Ureter (tissue), 1 donor: ENCODE measurements at regions not wholly inside any gene's neighbourhood (a gene's known extent, or its start where the extent isn't known, plus 50 kb on each side); places are given as distances from the start of the nearest gene placed in this dataset.
"Not testable (repeated sequence)": the region's sequence is repeated elsewhere in the genome, so short reads cannot be mapped to it uniquely, and the experiment has no call there.

Experiments used
- DNase-seq: peaks from one replicate; pipeline ENCODE4 v3.0.0-alpha.2; 2020; ENCODE audit warnings: low spot score
- donor health status: DM: yes; HTN: yes; CAD: no.

DNA sequence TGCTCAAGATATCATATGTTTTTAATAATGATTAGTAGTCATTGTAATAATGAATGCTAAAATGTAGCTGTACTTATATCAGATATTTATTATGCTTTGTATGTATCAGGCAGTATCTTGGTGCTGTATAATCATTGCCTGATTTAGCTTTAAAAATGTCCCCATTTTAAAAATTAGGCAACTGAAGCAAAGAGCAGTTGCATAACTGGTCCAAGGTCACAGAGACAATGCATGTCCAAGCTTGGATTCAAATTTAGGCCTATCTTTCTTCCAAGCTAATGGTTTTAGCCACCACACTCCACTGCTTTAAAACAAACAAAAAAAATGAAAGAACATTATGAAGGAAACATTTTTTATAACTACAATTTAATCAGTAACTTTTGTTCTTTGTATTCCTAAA is 725.8 kb upstream of the RAG2 start:
- DNase-seq: no peak

GRCh38 chr11:37322333-37323194 is 724.5 kb upstream of the RAG2 start:
- DNase-seq: no peak

DNA sequence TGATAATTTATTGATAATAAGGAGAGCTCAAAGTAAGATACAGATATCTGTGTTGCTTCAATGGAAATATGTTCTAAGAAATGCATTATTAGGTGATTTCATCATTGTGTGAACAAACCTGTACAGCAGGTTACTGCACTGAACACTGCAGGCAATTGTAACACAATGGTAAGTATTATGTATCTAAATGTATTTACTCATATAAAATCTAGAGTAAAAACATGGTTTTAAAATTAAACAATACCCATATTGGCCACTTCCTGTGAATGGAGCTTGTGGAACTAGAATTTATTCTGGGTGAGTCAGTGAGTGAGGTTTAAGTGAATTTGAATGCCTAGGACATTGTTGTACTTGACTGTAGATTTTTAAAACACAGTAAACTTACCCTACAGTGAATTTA is 722.9 kb upstream of the RAG2 start:
- DNase-seq: no peak

DNA sequence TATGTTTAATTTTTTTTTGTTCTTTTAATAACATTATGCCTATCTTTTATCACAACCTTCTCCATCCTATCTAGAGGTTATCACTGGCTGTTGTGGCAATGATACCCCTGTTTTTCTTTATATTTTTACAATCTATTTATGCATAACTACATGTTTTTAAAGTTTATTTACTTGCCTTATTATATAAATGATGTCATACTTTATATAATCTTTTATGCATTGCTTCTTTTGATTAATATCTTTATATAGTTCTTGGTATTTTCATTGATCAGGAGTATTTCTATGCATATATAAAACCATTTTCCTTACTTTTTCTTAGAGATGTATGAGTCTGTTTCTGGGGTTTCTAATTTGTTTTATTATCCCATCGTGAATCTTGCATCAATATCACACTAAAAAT is 719.8 kb upstream of the RAG2 start:
- DNase-seq: no peak

DNA sequence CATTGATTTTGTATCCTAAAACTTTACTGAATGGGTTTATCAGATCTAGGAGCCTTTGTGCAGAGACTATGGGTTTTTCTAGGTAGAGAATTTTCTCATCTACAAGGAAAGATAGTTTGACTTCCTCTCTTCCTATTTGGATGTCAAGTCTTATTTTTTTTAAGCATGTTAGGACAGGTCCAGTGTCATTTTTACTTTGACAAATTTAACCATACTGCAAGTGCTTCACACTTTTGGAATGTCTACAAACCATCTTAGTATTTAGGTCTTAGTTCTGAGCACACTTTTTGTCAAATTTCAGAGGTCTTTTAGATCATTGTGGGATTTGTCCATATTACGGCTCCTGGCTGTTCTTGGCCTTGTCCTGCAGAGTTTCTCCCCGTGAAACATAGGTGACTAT is 715.2 kb upstream of the RAG2 start:
- no peak for DNase-seq

- DNase-seq: no peak
These were observed 708.5 kb upstream of the RAG2 start for GRCh38 chr11:37306563-37306962.

- not testable (repeated sequence) for DNase-seq
These were observed 703.4 kb upstream of the RAG2 start for GRCh38 chr11:37301405-37301804.

DNA sequence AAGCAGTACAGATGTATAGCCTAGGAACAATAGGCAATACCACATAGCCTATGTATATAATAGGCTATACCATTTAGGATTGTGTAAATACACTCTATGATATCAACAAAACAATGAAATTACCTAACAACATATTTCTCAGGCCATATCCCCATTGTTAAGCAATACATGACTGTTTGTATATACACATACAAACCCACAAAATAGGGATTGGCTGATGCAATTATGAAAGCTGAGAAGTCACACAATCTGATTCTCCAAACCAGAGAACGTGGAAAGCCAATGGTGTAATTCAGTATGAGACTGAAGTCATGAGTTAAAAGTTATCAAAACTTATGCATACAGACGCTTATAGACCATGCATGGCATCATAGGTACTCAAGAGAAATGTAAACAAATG is 700.1 kb upstream of the RAG2 start:
- no peak for DNase-seq

GRCh38 chr11:37286890-37287289 is 688.9 kb upstream of the RAG2 start:
- DNase-seq: no peak

DNA sequence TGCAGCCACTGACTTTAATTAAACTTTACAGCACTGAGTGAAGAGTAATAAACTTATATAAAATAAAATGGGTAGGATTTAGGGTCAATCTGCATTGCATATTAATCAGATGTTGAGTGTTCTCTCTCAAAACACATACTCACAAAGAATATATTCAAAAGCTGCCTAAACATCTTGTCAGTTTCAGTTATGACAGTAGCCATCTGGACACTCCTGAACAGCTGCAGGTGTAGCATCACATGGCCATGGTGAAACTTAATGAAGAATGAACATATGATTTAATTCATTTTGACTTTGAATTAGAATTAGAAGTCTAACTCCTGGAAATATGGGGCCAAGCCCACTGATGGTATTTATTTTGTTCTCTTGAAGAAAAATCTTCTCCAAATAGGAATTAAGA is 684.3 kb upstream of the RAG2 start:
- no peak for DNase-seq

GRCh38 chr11:37280200-37280599 is 682.2 kb upstream of the RAG2 start:
- DNase-seq: no peak

DNA sequence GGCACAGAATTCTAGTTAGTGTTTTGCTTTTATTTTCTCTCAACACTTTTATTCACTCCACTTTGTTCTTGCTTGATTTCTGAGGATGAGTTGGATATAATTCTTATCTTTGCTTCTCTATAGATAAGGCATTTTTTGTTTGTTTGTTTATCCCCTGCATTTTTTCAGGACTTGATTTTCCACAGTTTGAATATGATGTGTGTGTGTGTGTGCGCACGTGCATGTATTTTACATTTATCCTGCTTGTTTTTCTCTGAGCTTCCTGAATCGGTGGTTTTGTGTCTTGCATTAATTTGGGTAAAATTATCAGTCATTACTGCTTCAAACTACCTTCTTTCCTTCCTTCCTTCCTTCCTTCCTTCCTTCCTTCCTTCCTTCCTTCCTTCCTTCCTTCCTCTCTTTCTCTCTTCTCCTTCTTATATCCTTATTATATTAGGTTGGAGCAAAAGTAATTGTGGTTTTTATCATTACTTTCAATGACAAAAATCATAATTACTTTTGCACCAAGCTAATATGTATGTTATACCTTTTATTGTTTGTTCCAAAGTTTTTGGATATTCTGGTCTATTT is 679.9 kb upstream of the RAG2 start:
- DNase-seq: no peak

- no peak for DNase-seq
These were observed 666.7 kb upstream of the RAG2 start for GRCh38 chr11:37264783-37265182.

- DNase-seq: no peak
These were observed 666.0 kb upstream of the RAG2 start for GRCh38 chr11:37264060-37264459.

DNA sequence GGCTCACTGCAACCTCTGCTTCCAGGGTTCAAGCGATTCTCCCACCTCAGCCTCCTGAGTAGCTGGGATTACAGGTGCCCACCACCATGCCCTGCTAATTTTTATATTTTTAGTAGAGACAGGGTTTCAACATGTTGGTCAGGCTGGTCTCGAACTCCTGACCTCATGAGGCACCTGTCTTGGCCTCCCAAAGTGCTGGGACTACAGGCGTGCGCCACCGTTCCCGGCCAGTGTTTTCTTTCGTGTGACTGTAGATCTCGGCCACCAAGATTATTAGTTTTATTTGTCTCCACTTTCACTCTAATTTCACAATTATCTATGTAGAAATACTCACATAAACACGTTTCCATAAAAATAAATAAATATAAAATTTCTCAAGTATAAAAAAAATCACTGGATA is 665.4 kb upstream of the RAG2 start:
- DNase-seq: not testable (repeated sequence)

GRCh38 chr11:37259734-37260133 is 661.7 kb upstream of the RAG2 start:
- DNase-seq: no peak

DNA sequence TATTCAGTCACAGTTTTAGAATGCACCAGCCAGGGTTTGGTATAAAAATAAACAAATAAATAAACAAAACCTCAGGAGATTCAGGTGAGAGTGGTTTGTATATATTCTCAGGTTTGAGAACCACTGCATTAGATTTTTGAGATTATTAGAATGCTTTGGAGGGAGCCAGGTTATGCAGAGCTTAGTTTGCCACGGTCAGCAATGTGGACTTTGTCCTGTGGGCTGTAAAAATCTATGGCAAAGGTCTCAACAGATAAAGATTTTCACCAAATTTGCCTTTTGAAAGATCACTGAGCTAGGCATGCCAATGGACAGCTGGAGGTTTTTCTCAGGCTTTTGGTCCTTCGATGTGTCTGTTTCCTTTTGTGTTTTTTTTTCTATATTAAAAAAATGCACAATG is 650.1 kb upstream of the RAG2 start:
- no peak for DNase-seq

- not testable (repeated sequence) for DNase-seq
These were observed 648.1 kb upstream of the RAG2 start for GRCh38 chr11:37246092-37246491.

DNA sequence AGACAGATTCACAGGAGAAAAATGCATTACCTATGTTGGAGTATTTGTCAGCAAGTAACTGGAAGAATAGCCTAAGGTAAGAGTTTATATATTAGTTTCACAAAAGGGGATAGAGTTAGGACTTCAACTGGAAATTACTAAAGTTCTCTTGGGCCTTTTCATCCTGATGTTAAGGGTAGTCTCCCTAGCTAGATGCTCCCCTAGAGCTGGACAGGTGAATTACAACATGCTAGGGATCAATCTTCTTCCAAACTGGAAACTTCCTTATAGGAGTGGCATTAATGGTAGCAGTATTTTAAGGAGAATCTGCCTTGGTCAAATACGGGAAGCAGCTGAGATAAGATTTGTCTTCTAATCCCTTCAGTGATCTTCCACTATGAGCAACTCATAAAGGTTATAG is 632.8 kb upstream of the RAG2 start:
- DNase-seq: no peak

DNA sequence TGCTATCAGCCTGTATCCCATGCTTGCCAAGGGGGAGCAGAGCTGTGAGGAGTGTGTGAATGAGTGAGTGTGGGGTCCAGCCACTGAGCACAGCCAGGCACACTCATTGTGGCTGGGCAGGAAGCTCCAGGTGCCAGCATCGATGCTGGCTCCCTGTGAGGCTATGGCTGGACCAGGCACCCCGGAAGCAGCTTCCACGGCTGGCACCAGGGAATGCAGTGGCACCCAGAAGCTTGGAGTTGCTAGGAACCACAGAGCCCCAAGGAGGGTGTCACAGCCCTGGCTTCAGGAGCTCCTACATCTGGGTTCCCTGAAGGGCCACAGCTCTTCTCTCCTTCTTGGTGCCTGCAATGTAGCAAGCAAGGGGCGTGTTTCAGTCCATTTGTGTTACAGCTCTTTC is 625.9 kb upstream of the RAG2 start:
- no peak for DNase-seq

DNA sequence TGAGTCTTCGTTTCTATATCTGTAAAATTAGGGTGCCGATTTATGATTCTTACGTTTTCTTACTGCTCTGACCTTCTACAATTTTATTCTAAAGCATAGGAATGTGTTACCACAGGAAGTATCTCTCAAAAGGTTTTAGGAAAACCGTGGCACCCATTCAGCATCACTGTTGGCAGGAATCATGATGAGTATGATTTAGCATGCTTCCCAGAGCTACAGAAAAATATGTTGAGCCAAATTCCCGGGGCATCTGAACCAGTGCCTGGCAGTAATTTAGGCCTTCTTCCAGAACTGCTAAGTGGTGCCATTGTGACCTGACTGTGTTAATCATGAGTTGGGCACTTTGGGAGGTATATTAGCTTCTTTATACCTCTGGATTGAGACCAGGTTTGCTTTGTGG is 605.0 kb upstream of the RAG2 start:
- DNase-seq: no peak

DNA sequence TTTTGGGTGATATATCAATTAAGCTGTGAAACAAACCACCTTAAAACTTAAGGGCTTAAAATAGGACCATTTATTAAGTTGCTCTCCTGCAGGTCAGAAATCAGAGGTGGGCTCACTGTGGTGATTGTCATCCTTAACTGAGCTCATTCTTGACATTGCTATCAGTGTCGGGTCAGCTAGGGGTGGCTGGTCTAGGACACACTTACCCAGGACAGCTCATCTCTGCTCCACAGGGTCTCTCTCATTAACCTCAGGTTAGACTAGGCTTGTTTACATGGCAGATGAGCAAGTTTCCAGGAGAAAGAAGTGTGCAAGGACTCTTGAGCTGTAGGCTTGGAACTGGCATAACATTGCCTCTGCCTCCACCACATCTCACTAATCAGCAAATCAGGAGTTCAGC is 601.0 kb upstream of the RAG2 start:
- no peak for DNase-seq

GRCh38 chr11:37184326-37184725 is 586.3 kb upstream of the RAG2 start:
- no peak for DNase-seq

- DNase-seq: no peak
These were observed 584.0 kb upstream of the RAG2 start for GRCh38 chr11:37182031-37182430.
